Uterus (tissue), 3 donors: ENCODE measurements at regions not wholly inside any gene's neighbourhood (a gene's known extent, or its start where the extent isn't known, plus 50 kb on each side); places are given as distances from the start of the nearest gene placed in this dataset.

Experiments
- DNase-seq, 2 donors: peaks; one replicate each; pipeline ENCODE4 v3.0.0-alpha.2; 2019 to 2020
- H3K27ac ChIP-seq, 2 donors: fragments of 200-600 bp; sonication (generic); 1 replicate in 1 of 2; 2 replicates in 1 of 2; pipeline ENCODE4 v1.5.1; 2016 to 2018
- H3K27me3 ChIP-seq, 2 donors: fragments of 200-600 bp; sonication (generic); one replicate each; pipeline ENCODE4 v1.5.1; 2018 to 2019; ENCODE audit warnings: control low read depth in 1 of 2
- H3K36me3 ChIP-seq, 2 donors: fragments of 200-600 bp; sonication (generic); one replicate each; pipeline ENCODE4 v1.5.1; 2019; ENCODE audit warnings: control low read depth in 1 of 2
- H3K4me1 ChIP-seq, 2 donors: fragments of 200-600 bp; sonication (generic); one replicate each; pipeline ENCODE4 v1.5.1; 2018 to 2019; ENCODE audit warnings: control low read depth in 1 of 2
- H3K4me3 ChIP-seq, 2 donors: fragments of 200-600 bp; sonication (generic); 1 replicate in 1 of 2; 2 replicates in 1 of 2; pipeline ENCODE4 v1.5.1; 2018 to 2019; ENCODE audit warnings: mild to moderate bottlenecking in 1 of 2
- H3K9me3 ChIP-seq, 2 donors: fragments of 200-600 bp; sonication (generic); one replicate each; pipeline ENCODE4 v1.5.1; 2019; ENCODE audit warnings: control low read depth in 1 of 2
- POLR2A ChIP-seq, 2 donors: fragments of 450-650 bp; IDR thresholded peaks; one replicate each; pipeline ENCODE4 v1.6.1; 2016; ENCODE audit warnings: antibody characterized with exemption in 2 of 2, mild to moderate bottlenecking in 1 of 2, moderate library complexity in 1 of 2
- intact Hi-C: fragments of 100-400 bp; cut with DNase I; formaldehyde crosslinking; loops from one replicate; pipeline ENCODE4 v1.15.1; 2023; ENCODE audit warnings: low total_unique reads
- TF ChIP-seq, protein P1 (sequence below), 4 experiments: fragments of 200-600 bp in 2 of 4; fragments of 450-650 bp in 2 of 4; sonication (generic) in 2 of 4; IDR thresholded peaks; one replicate each; pipeline ENCODE4 v1.5.1; 2016 to 2019; ENCODE audit warnings: antibody characterized with exemption in 4 of 4, mild to moderate bottlenecking in 2 of 4, moderate library complexity in 1 of 4
- donor health status: DM: yes; HTN: yes; CAD: no.

DNA sequence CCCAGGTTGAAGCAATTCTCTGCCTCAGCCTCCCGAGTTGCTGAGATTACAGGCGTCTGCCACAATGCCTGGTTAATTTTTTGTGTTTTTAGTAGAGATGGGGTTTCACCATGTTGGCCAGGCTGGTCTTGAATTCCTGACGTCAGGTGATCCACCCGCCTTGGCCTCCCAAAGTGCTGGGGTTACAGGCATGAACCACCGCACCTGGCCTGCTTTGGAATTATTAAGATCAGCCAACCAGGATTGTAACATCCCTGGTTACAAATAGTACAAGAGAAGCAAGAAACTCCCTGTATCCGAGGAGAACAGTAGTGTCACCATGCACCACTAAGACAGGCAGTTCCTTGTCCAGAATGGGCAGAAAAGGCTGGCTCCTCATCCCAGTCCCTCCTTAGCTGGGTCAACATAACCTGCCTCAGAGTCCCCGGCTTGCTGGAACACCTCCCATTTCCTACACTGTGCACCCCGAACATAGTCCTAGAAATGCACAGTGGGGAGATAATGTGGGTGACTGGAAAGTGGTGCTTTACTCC is 77.2 kb upstream of the INCENP start:
- H3K36me3 ChIP-seq = no peaks in the 10 kb centered on the region
- no peaks in the 10 kb centered on the region for H3K4me1 ChIP-seq
- H3K9me3 ChIP-seq = no peaks in the 10 kb centered on the region
- H3K27ac ChIP-seq = no peak overlapping the region
- no peak for DNase-seq
- TF ChIP-seq POLR2A (IDR thresholded peaks at IDR 0.05) = no peak
- TF ChIP-seq, protein P1, sequence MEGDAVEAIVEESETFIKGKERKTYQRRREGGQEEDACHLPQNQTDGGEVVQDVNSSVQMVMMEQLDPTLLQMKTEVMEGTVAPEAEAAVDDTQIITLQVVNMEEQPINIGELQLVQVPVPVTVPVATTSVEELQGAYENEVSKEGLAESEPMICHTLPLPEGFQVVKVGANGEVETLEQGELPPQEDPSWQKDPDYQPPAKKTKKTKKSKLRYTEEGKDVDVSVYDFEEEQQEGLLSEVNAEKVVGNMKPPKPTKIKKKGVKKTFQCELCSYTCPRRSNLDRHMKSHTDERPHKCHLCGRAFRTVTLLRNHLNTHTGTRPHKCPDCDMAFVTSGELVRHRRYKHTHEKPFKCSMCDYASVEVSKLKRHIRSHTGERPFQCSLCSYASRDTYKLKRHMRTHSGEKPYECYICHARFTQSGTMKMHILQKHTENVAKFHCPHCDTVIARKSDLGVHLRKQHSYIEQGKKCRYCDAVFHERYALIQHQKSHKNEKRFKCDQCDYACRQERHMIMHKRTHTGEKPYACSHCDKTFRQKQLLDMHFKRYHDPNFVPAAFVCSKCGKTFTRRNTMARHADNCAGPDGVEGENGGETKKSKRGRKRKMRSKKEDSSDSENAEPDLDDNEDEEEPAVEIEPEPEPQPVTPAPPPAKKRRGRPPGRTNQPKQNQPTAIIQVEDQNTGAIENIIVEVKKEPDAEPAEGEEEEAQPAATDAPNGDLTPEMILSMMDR (IDR thresholded peaks at IDR 0.05) = no peak
- H3K4me3 ChIP-seq = no peak overlapping the region
- intact Hi-C loops = no loop called here
- no peaks in the 10 kb centered on the region for H3K27me3 ChIP-seq

- Histone ChIP-seq H3K4me1 (no peaks in the 10 kb centered on the region), H3K9me3 (no peaks in the 10 kb centered on the region), H3K27ac (no peak overlapping the region), H3K36me3 (no peaks in the 10 kb centered on the region), H3K4me3 (no peak overlapping the region), H3K27me3 (no peaks in the 10 kb centered on the region)
- no peak for TF ChIP-seq POLR2A (IDR thresholded peaks at IDR 0.05)
- TF ChIP-seq, protein P1 (IDR thresholded peaks at IDR 0.05) = no peak
- DNase-seq = no peak
- intact Hi-C loops = no loop called here
Observed at GRCh38 chr11:62044639-62045121, 77.2 kb upstream of the FTH1 start.

DNA sequence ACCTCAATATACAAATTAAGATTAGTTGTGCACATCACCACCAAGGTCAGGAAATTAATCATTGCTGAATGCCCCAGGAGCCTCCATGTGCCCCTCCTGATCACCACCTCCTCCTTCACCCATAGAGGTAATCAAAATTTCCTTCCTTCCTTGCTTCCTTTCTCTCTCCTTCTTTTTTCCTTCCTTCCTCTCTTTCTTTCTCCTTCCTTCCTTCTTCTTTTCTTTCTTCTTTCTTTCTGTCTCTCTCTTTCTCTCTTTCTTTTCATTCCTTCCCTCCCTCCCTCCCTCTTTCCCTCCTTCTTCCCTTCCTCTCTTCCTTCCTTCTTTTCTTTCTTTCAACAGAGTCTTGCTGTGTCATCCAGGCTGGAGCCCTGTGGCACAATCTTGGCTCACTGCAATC is 67.9 kb upstream of the FTH1 start:
- Histone ChIP-seq H3K27ac (no peak overlapping the region), H3K36me3 (no peaks in the 10 kb centered on the region), H3K4me3 (no peak overlapping the region), H3K4me1 (no peaks in the 10 kb centered on the region), H3K9me3 (no peaks in the 10 kb centered on the region), H3K27me3 (no peaks in the 10 kb centered on the region)
- DNase-seq = no peak
- intact Hi-C loops = no loop called here
- TF ChIP-seq, protein P1 (IDR thresholded peaks at IDR 0.05) = no peak
- TF ChIP-seq POLR2A (IDR thresholded peaks at IDR 0.05) = no peak

GRCh38 chr11:62034036-62034338 is 66.6 kb upstream of the FTH1 start:
- Histone ChIP-seq H3K4me3 (no peak overlapping the region), H3K27ac (no peak overlapping the region), H3K27me3 (no peaks in the 10 kb centered on the region), H3K9me3 (no peaks in the 10 kb centered on the region), H3K36me3 (no peaks in the 10 kb centered on the region), H3K4me1 (no peaks in the 10 kb centered on the region)
- intact Hi-C loops = no loop called here
- TF ChIP-seq, protein P1 (IDR thresholded peaks at IDR 0.05) = no peak
- no peak for TF ChIP-seq POLR2A (IDR thresholded peaks at IDR 0.05)
- DNase-seq = no peak

GRCh38 chr11:62033191-62034035 is 66.0 kb upstream of the FTH1 start:
- Histone ChIP-seq H3K9me3 (no peaks in the 10 kb centered on the region), H3K4me1 (no peaks in the 10 kb centered on the region), H3K36me3 (no peaks in the 10 kb centered on the region), H3K27me3 (no peaks in the 10 kb centered on the region), H3K27ac (no peak overlapping the region), H3K4me3 (no peak overlapping the region)
- no peak for TF ChIP-seq POLR2A (IDR thresholded peaks at IDR 0.05)
- TF ChIP-seq, protein P1 (IDR thresholded peaks at IDR 0.05) = no peak
- no peak for DNase-seq
- intact Hi-C loops = no loop called here
